Suprapubic skin (tissue), 4 donors: ENCODE measurements at regions not wholly inside any gene's neighbourhood (a gene's known extent, or its start where the extent isn't known, plus 50 kb on each side); places are given as distances from the start of the nearest gene placed in this dataset.

Experiments
- CTCF ChIP-seq, 2 donors: fragments of 200-600 bp in 1 of 2; fragments of 450-650 bp in 1 of 2; sonication (generic) in 1 of 2; IDR thresholded peaks; one replicate each; pipeline ENCODE4 v1.5.1; 2016 to 2019; ENCODE audit warnings: antibody characterized with exemption in 2 of 2, mild to moderate bottlenecking in 1 of 2, moderate library complexity in 1 of 2
- EP300 ChIP-seq: sonication (generic); formaldehyde crosslinking; IDR thresholded peaks from one replicate; pipeline ENCODE4 v1.6.1; 2017; ENCODE audit warnings: antibody characterized with exemption
- POLR2A ChIP-seq, 2 donors: fragments of 450-650 bp; IDR thresholded peaks; one replicate each; pipeline ENCODE4 v1.6.1; 2017; ENCODE audit warnings: antibody characterized with exemption in 2 of 2, mild to moderate bottlenecking in 2 of 2, moderate library complexity in 2 of 2
- POLR2AphosphoS5 ChIP-seq, 3 donors: sonication (generic); formaldehyde crosslinking; IDR thresholded peaks; one replicate each; pipeline ENCODE4 v1.6.1; 2017; ENCODE audit warnings: antibody characterized with exemption in 3 of 3

- TF ChIP-seq CTCF (IDR thresholded peaks at IDR 0.05), result no peak
- no peak for TF ChIP-seq POLR2AphosphoS5 (IDR thresholded peaks at IDR 0.05)
- TF ChIP-seq EP300, result no peak
- no peak for TF ChIP-seq POLR2A (IDR thresholded peaks at IDR 0.05)
Observed at GRCh38 chr13:74184283-74184682, 50.1 kb upstream of the KLF12 start.
